HG02852 (cell line): ENCODE measurements at regions not wholly inside any gene's neighbourhood (a gene's known extent, or its start where the extent isn't known, plus 50 kb on each side); places are given as distances from the start of the nearest gene placed in this dataset.

Experiments used
- ATAC-seq: cut with Tn5 transposase; IDR thresholded peaks from one replicate; pipeline ENCODE4 v1.9.1; 2021; ENCODE audit warnings: mild to moderate bottlenecking, moderate library complexity; ENCODE audit not compliant: unreplicated experiment

GRCh38 chr2:7899923-7900322 lies 781.9 kb upstream of the ID2 start:
- no peak for ATAC-seq

GRCh38 chr2:7900593-7900992 lies 781.3 kb upstream of the ID2 start:
- no peak for ATAC-seq

GRCh38 chr2:7902251-7902765 lies 779.5 kb upstream of the ID2 start:
- no peak for ATAC-seq

- ATAC-seq = no peak
Observed at GRCh38 chr2:7904319-7904718, 777.5 kb upstream of the ID2 start.

GRCh38 chr2:7905756-7906155 lies 776.1 kb upstream of the ID2 start:
- no peak for ATAC-seq

- ATAC-seq = no peak
Observed at GRCh38 chr2:7906431-7906830, 775.4 kb upstream of the ID2 start.

GRCh38 chr2:7907041-7907440 lies 774.8 kb upstream of the ID2 start:
- no peak for ATAC-seq

GRCh38 chr2:7910752-7911151 lies 771.1 kb upstream of the ID2 start:
- no peak for ATAC-seq

- no peak for ATAC-seq
Observed at GRCh38 chr2:7911196-7911595, 770.7 kb upstream of the ID2 start.

GRCh38 chr2:7913974-7914373 lies 767.9 kb upstream of the ID2 start:
- ATAC-seq = no peak

GRCh38 chr2:7915302-7916091 lies 766.4 kb upstream of the ID2 start:
- ATAC-seq = no peak

- ATAC-seq = no peak
Observed at GRCh38 chr2:7916670-7917069, 765.2 kb upstream of the ID2 start.

- no peak for ATAC-seq
Observed at GRCh38 chr2:7919510-7919909, 762.3 kb upstream of the ID2 start.

GRCh38 chr2:7924023-7924762 lies 757.7 kb upstream of the ID2 start:
- ATAC-seq = no peak

- no peak for ATAC-seq
Observed at GRCh38 chr2:7925506-7925905, 756.4 kb upstream of the ID2 start.

- ATAC-seq = no peak
Observed at GRCh38 chr2:7927691-7928090, 754.2 kb upstream of the ID2 start.

- no peak for ATAC-seq
Observed at GRCh38 chr2:7929281-7929680, 752.6 kb upstream of the ID2 start.

GRCh38 chr2:7930800-7931635 lies 750.8 kb upstream of the ID2 start:
- ATAC-seq = no peak

GRCh38 chr2:7931808-7932207 lies 750.0 kb upstream of the ID2 start:
- ATAC-seq = no peak

- no peak for ATAC-seq
Observed at GRCh38 chr2:7933672-7934071, 748.2 kb upstream of the ID2 start.

GRCh38 chr2:7934476-7934875 lies 747.4 kb upstream of the ID2 start:
- ATAC-seq = no peak
